A549 (cell line): ENCODE measurements at regions not wholly inside any gene's neighbourhood (a gene's known extent, or its start where the extent isn't known, plus 50 kb on each side); places are given as distances from the start of the nearest gene placed in this dataset.

Experiments used
- ATAC-seq, 2 experiments: fragments of 200-7000 bp in 1 of 2; fragments of >200 bp in 1 of 2; cut with Nextera tagmentation in 1 of 2; cut with Tn5 transposase in 1 of 2; 3 replicates each; pipeline versions ENCODE4 v1.8.0 to v1.9.1; 2018 to 2020; ENCODE audit warnings: mild to moderate bottlenecking in 1 of 2, moderate library complexity in 1 of 2
- CTCF ChIA-PET: fragments of 300-600 bp; sonication (Branson Sonifier 250); formaldehyde crosslinking; extraction: SDS; loops from one replicate; lab custom pipeline; 2021; ENCODE audit warnings: antibody characterized with exemption, inconsistent platforms; lab: Yijun Ruan, JAX
- POLR2A ChIA-PET: fragments of 350-600 bp; formaldehyde crosslinking; extraction: SDS; loops from one replicate; lab custom pipeline; 2021; ENCODE audit warnings: antibody characterized with exemption, inconsistent platforms; lab: Yijun Ruan, JAX
- DNase-seq, 2 experiments: peaks; one replicate each; pipeline versions ENCODE4 v3.0.0 to v3.0.0-alpha.2; 2011 to 2016; ENCODE audit warnings: low read depth in 1 of 2, low spot score in 1 of 2
- FAIRE-seq: peaks from 2 replicates; lab custom pipeline; 2011; peaks lifted over from hg19 to GRCh38; lab: Jason Lieb, UNC
- H3K27ac ChIP-seq, 2 experiments: fragments of >200 bp; sonication (Bioruptor Twin); formaldehyde crosslinking; 3 replicates each; pipeline ENCODE4 v1.5.1; 2016 to 2017
- H3K4me1 ChIP-seq: fragments of >200 bp; sonication (Bioruptor Twin); formaldehyde crosslinking; 3 replicates; pipeline ENCODE4 v1.6.1; 2016
- H3K4me2 ChIP-seq: fragments of >200 bp; sonication (Bioruptor Twin); formaldehyde crosslinking; 3 replicates; pipeline ENCODE4 v1.6.1; 2016
- H3K4me3 ChIP-seq: fragments of >200 bp; sonication (Bioruptor Twin); formaldehyde crosslinking; 3 replicates; pipeline ENCODE4 v1.5.1; 2016
- H3K9me3 ChIP-seq: fragments of >200 bp; sonication (Bioruptor Twin); formaldehyde crosslinking; 3 replicates; pipeline ENCODE4 v1.6.1; 2016
- BHLHE40 ChIP-seq: IDR thresholded peaks from 2 replicates; pipeline ENCODE4 v1.6.1; 2012; ENCODE audit warnings: low read depth, low read length, inconsistent platforms
- CBX2 ChIP-seq: fragments of 200-600 bp; sonication (generic); IDR thresholded peaks from 2 replicates; pipeline ENCODE4 v1.6.1; 2016; ENCODE audit warnings: low read depth, mild to moderate bottlenecking, borderline replicate concordance
- CEBPB ChIP-seq, 2 experiments: fragments of >200 bp in 1 of 2; sonication (Bioruptor Twin) in 1 of 2; formaldehyde crosslinking in 1 of 2; IDR thresholded peaks; 2 replicates each; pipeline ENCODE4 v1.6.1; 2012 to 2016
- EHMT2 ChIP-seq: fragments of 200-600 bp; sonication (generic); IDR thresholded peaks from 2 replicates; pipeline ENCODE4 v1.6.1; 2016; ENCODE audit warnings: antibody characterized with exemption, low read depth, mild to moderate bottlenecking, moderate library complexity
- EP300 ChIP-seq, 2 experiments: fragments of >200 bp; sonication (Bioruptor Twin); formaldehyde crosslinking; IDR thresholded peaks; 2 replicates in 1 of 2; 3 replicates in 1 of 2; pipeline ENCODE4 v1.6.1; 2016 to 2017
- FOSL2 ChIP-seq, 2 experiments: fragments of 450-650 bp in 1 of 2; fragments of >200 bp in 1 of 2; sonication (Bioruptor Twin) in 1 of 2; formaldehyde crosslinking; IDR thresholded peaks; 2 replicates each; pipeline versions ENCODE4 v1.5.0 to v1.6.1; 2016 to 2020; ENCODE audit warnings: mild to moderate bottlenecking in 1 of 2, moderate library complexity in 1 of 2
- FOXS1 ChIP-seq: fragments of 250-450 bp; sonication (Bioruptor Pico); IDR thresholded peaks from 2 replicates; pipeline ENCODE4 v1.5.0; 2020; ENCODE audit warnings: mild to moderate bottlenecking, moderate library complexity
- GATA3 ChIP-seq: IDR thresholded peaks from 2 replicates; pipeline ENCODE4 v1.6.1; 2012; ENCODE audit warnings: borderline replicate concordance
- HDAC2 ChIP-seq: fragments of 200-600 bp; sonication (generic); IDR thresholded peaks from 2 replicates; pipeline ENCODE4 v1.6.1; 2016
- HOXA7 ChIP-seq: fragments of 250-450 bp; sonication (Bioruptor Pico); IDR thresholded peaks from 2 replicates; pipeline ENCODE4 v1.5.0; 2020; ENCODE audit warnings: mild to moderate bottlenecking, moderate library complexity
- HOXB13 ChIP-seq: fragments of 250-450 bp; sonication (Bioruptor Pico); IDR thresholded peaks from 2 replicates; pipeline ENCODE4 v1.5.0; 2020; ENCODE audit warnings: low read depth, mild to moderate bottlenecking, moderate library complexity
- HOXB5 ChIP-seq: fragments of 250-450 bp; sonication (Bioruptor Pico); IDR thresholded peaks from 2 replicates; pipeline ENCODE4 v1.5.0; 2020; ENCODE audit warnings: mild to moderate bottlenecking, moderate library complexity
- JUN ChIP-seq, 2 experiments: fragments of >200 bp; sonication (Bioruptor Twin); formaldehyde crosslinking; IDR thresholded peaks; 2 replicates in 1 of 2; 3 replicates in 1 of 2; pipeline ENCODE4 v1.6.1; 2016 to 2017
- MAFK ChIP-seq: fragments of 450-650 bp; IDR thresholded peaks from 2 replicates; pipeline ENCODE4 v1.6.1; 2014; ENCODE audit not compliant: partially characterized antibody
- MAX ChIP-seq: IDR thresholded peaks from 2 replicates; pipeline ENCODE4 v1.6.1; 2012
- NFE2L2 ChIP-seq: fragments of 150-350 bp; conservative IDR thresholded peaks from 2 replicates; pipeline ENCODE4 v1.6.1; 2014; ENCODE audit warnings: low read length
- NR3C1 ChIP-seq: fragments of >200 bp; sonication (Bioruptor Twin); formaldehyde crosslinking; IDR thresholded peaks from 3 replicates; pipeline ENCODE4 v1.6.1; 2017
- RAD21 ChIP-seq, 2 experiments: fragments of >200 bp in 1 of 2; sonication (Bioruptor Twin) in 1 of 2; formaldehyde crosslinking in 1 of 2; IDR thresholded peaks in 1 of 2; conservative IDR thresholded peaks in 1 of 2; 2 replicates in 1 of 2; 3 replicates in 1 of 2; pipeline ENCODE4 v1.6.1; 2012 to 2018; ENCODE audit warnings: inconsistent platforms in 1 of 2
- RFX5 ChIP-seq: fragments of 450-650 bp; IDR thresholded peaks from 2 replicates; pipeline ENCODE4 v1.7.1; 2014; ENCODE audit warnings: antibody characterized with exemption, mild to moderate bottlenecking, moderate library complexity
- RNF2 ChIP-seq: fragments of 200-600 bp; sonication (generic); IDR thresholded peaks from 2 replicates; pipeline ENCODE4 v1.6.1; 2016; ENCODE audit warnings: low read depth, mild to moderate bottlenecking, antibody characterized with exemption, moderate library complexity, borderline replicate concordance
- SMC3 ChIP-seq: fragments of >200 bp; sonication (Bioruptor Twin); formaldehyde crosslinking; IDR thresholded peaks from 3 replicates; pipeline ENCODE4 v1.6.1; 2018; ENCODE audit warnings: inconsistent platforms
- TFCP2L1 ChIP-seq: fragments of 250-450 bp; sonication (Bioruptor Pico); IDR thresholded peaks from 2 replicates; pipeline ENCODE4 v1.5.0; 2021; ENCODE audit warnings: mild to moderate bottlenecking
- ZC3H11A ChIP-seq: fragments of 450-650 bp; IDR thresholded peaks from 2 replicates; pipeline ENCODE4 v1.6.1; 2014; ENCODE audit warnings: antibody characterized with exemption, mild to moderate bottlenecking
- ZFP36 ChIP-seq: fragments of 450-650 bp; IDR thresholded peaks from 2 replicates; pipeline ENCODE4 v1.6.1; 2014; ENCODE audit warnings: borderline replicate concordance; ENCODE audit not compliant: partially characterized antibody
- WGBS: methylation state at CpG from one replicate; pipeline ENCODE4 v1.1.6; 2017; ENCODE audit errors: missing lambda C conversion rate; 5-methylcytosine and 5-hydroxymethylcytosine counted together
- TF ChIP-seq, protein P1 (sequence below): IDR thresholded peaks from 2 replicates; pipeline ENCODE4 v1.6.1; 2012; ENCODE audit warnings: low read depth, borderline replicate concordance
- TF ChIP-seq, protein P2 (sequence below): fragments of 150-350 bp; IDR thresholded peaks from 2 replicates; pipeline ENCODE4 v1.6.1; 2014; ENCODE audit warnings: low read depth, mild to moderate bottlenecking, low read length

DNA sequence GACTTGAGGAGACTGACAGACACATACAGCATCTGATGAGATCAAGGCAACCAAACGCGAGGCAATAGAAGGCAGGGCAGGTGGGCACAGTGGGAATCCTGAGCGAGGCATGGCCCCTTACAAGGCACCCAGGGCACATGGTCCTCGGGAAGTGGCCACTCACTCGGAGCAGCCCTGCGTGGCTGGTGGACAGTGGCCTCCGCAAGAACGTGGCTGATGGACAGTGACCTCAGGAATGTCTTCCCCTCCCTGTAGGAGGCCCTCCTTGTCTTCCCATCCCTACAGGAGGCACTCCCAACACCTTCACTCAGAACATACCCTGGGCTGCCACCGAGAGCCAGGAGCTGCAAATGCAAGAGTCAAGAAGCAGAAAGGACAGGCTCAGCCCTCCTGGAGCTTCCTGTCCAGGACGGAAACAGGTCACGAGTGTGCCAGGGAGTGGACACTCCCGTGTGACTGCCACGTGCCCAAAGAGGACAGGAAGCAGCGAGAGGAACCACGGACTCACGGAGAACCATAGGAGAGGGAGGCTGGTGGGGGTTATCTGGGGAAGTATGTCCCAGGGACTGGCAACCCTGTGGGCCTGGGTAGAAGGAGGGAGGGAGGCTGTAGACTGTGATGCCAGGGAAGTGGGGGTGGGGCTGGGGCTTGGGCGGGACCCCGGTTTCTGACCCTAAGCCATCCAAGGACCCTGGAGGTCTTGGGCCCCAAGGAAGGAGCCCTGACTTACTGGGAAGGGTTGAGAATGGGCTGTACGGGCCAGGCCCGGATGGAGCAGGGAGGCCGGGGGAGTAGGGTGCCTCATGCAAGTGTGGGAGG is 321.9 kb upstream of the IRX4 start:
- ATAC-seq (no peak), DNase-seq (no peak), FAIRE-seq (no peak)
- POLR2A ChIA-PET: no interaction called here
- CTCF ChIA-PET: no interaction called here
- H3K27ac ChIP-seq: no peak overlapping the region
- 26% methylated on average over 18 of the region's 21 CpGs for WGBS
- H3K4me2 ChIP-seq: no peak overlapping the region
- H3K4me1 ChIP-seq: no peaks in the 10 kb centered on the region
- no peak overlapping the region for H3K4me3 ChIP-seq
- TF ChIP-seq JUN (IDR thresholded peaks at IDR 0.05): no peak
- no peak for TF ChIP-seq ZFP36
- TF ChIP-seq CBX2: no peak
- TF ChIP-seq BHLHE40: no peak
- TF ChIP-seq EP300 (IDR thresholded peaks at IDR 0.05): no peak
- no peak for TF ChIP-seq RFX5
- TF ChIP-seq, protein P1, sequence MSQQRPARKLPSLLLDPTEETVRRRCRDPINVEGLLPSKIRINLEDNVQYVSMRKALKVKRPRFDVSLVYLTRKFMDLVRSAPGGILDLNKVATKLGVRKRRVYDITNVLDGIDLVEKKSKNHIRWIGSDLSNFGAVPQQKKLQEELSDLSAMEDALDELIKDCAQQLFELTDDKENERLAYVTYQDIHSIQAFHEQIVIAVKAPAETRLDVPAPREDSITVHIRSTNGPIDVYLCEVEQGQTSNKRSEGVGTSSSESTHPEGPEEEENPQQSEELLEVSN: no peak
- TF ChIP-seq TFCP2L1: no peak
- no peak for TF ChIP-seq MAFK
- H3K9me3 ChIP-seq: no peaks in the 10 kb centered on the region

- Histone ChIP-seq H3K27ac (no peak overlapping the region), H3K4me1 (no peaks in the 10 kb centered on the region), H3K9me3 (no peaks in the 10 kb centered on the region), H3K4me3 (no peak overlapping the region), H3K4me2 (no peak overlapping the region)
- WGBS: 14% methylated on average over 3 of the region's 3 CpGs
- FAIRE-seq: no peak
- ChIA-PET POLR2A (no interaction called here), CTCF (no interaction called here)
- no peak for ATAC-seq
- no peak for DNase-seq
- no peak for TF ChIP-seq NFE2L2
- TF ChIP-seq JUN (IDR thresholded peaks at IDR 0.05): no peak
- TF ChIP-seq, protein P2, sequence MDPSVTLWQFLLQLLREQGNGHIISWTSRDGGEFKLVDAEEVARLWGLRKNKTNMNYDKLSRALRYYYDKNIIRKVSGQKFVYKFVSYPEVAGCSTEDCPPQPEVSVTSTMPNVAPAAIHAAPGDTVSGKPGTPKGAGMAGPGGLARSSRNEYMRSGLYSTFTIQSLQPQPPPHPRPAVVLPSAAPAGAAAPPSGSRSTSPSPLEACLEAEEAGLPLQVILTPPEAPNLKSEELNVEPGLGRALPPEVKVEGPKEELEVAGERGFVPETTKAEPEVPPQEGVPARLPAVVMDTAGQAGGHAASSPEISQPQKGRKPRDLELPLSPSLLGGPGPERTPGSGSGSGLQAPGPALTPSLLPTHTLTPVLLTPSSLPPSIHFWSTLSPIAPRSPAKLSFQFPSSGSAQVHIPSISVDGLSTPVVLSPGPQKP: no peak
- TF ChIP-seq HDAC2: no peak
- TF ChIP-seq NR3C1: no peak
- TF ChIP-seq CBX2: no peak
- no peak for TF ChIP-seq HOXB5
- no peak for TF ChIP-seq CEBPB (IDR thresholded peaks at IDR 0.05)
- no peak for TF ChIP-seq FOXS1
- TF ChIP-seq HOXA7 (CRISPR knock-in tag): no peak
- TF ChIP-seq FOSL2 (IDR thresholded peaks at IDR 0.05): no peak
- no peak for TF ChIP-seq FOSL2 (CRISPR knock-in tag; IDR thresholded peaks at IDR 0.05)
- no peak for TF ChIP-seq SMC3
- TF ChIP-seq ZC3H11A: no peak
- TF ChIP-seq HOXB13: no peak
- TF ChIP-seq EHMT2: no peak
- no peak for TF ChIP-seq MAX
- no peak for TF ChIP-seq GATA3
- TF ChIP-seq, protein P1: no peak
- TF ChIP-seq RAD21 (conservative IDR thresholded peaks at IDR 0.05 in 1 of 2, IDR thresholded peaks at IDR 0.05 in 1 of 2): no peak
- no peak for TF ChIP-seq RNF2
These were observed 321.0 kb upstream of the IRX4 start for GRCh38 chr5:2203774-2204173.
